ENCODE measurements at regions not wholly inside any gene's neighbourhood (a gene's known extent, or its start where the extent isn't known, plus 50 kb on each side); places are given as distances from the start of the nearest gene placed in this dataset.

DNA sequence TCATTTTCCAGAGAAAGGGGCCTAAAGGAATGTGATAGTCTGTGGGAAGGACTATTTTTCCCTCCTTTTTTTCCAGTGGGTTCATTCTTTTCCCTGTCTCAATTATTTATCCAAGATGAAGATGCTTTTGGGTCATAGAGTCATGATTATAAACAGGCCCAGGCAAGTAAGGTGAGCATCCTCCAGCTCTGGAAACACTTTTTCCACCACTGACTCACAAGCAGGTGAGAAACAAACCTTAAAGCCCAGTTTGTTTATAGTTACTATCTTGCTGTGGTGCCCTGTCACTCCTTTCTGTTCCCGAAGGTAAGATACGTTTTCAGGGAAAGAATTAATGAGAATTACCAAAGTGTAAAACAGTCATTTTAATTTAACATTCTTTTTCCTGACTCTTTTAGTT lies 107.7 kb upstream of the IFNG-AS1 start:
- no peaks in the 10 kb centered on the region for H3K27me3 ChIP-seq (ENCODE audit: control insufficient read depth, insufficient read depth, low read length)
- H3K4me3 Mint-ChIP-seq = no peak overlapping the region

DNA sequence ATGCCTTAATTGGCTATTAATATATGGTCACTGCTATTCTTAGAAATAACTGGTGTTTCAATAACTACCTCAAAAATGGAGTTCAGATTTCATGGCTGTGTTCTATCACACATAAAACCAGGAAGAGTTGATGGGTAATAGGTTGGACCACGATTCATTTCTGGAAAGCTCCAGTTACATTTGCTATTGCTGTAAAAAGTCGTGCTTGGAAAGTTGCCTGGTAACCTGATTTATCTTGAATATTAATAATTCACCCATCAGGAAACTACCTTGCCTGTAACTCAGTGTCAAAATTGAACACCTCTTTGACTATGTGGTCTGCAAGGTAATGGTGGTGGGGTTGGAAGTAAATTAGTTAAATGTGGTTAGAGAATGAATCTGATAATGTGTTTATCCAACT lies 104.7 kb upstream of the IFNG-AS1 start:
- Mint-ChIP-seq H3K27me3 (peaks cover 4% of the 10 kb centered on the region), H3K36me3 (peaks cover 4% of the 10 kb centered on the region), H3K4me3 (no peak overlapping the region), H3K4me1 (no peaks in the 10 kb centered on the region), H3K27ac (no peak overlapping the region), H3K9me3 (peaks cover 0 to 2% (median 0%) of the 10 kb centered on the region in 7 donors)
- Histone ChIP-seq H3K4me1 (ENCODE audit: control insufficient read depth, insufficient read depth, low read length, poor library complexity, severe bottlenecking) (no peaks in the 10 kb centered on the region), H3K9me3 (ENCODE audit: control insufficient read depth in 2 of 2, low read length in 2 of 2) (no peaks in the 10 kb centered on the region), H3K4me3 (ENCODE audit: low read depth, low read length) (no peak overlapping the region), H3K27me3 (ENCODE audit: control insufficient read depth, insufficient read depth, low read length) (no peaks in the 10 kb centered on the region), H3K27ac (ENCODE audit: insufficient read depth, low read length, poor library complexity, severe bottlenecking) (no peak overlapping the region), H3K36me3 (ENCODE audit: control insufficient read depth, insufficient read depth, low read length) (no peaks in the 10 kb centered on the region)
- no peak for DNase-seq
- no peak for ATAC-seq (ENCODE audit: low read depth in 2 of 2)

More for the DNA sequence above, 107.7 kb upstream of the IFNG-AS1 start:
- Mint-ChIP-seq H3K36me3 (no peaks in the 10 kb centered on the region), H3K27me3 (peaks cover 11% of the 10 kb centered on the region), H3K9me3 (no peaks in the 10 kb centered on the region), H3K27ac (no peak overlapping the region), H3K4me1 (no peaks in the 10 kb centered on the region)
- Histone ChIP-seq H3K4me1 (ENCODE audit: control insufficient read depth, insufficient read depth, low read length, poor library complexity, severe bottlenecking) (no peaks in the 10 kb centered on the region), H3K9me3 (ENCODE audit: control insufficient read depth in 2 of 2, low read length in 2 of 2) (no peaks in the 10 kb centered on the region), H3K4me3 (ENCODE audit: low read depth, low read length) (no peak overlapping the region), H3K36me3 (ENCODE audit: control insufficient read depth, insufficient read depth, low read length) (no peaks in the 10 kb centered on the region), H3K27ac (ENCODE audit: insufficient read depth, low read length, poor library complexity, severe bottlenecking) (no peak overlapping the region)
- ATAC-seq (ENCODE audit: low read depth in 2 of 2) = no peak
- DNase-seq = no peak

DNA sequence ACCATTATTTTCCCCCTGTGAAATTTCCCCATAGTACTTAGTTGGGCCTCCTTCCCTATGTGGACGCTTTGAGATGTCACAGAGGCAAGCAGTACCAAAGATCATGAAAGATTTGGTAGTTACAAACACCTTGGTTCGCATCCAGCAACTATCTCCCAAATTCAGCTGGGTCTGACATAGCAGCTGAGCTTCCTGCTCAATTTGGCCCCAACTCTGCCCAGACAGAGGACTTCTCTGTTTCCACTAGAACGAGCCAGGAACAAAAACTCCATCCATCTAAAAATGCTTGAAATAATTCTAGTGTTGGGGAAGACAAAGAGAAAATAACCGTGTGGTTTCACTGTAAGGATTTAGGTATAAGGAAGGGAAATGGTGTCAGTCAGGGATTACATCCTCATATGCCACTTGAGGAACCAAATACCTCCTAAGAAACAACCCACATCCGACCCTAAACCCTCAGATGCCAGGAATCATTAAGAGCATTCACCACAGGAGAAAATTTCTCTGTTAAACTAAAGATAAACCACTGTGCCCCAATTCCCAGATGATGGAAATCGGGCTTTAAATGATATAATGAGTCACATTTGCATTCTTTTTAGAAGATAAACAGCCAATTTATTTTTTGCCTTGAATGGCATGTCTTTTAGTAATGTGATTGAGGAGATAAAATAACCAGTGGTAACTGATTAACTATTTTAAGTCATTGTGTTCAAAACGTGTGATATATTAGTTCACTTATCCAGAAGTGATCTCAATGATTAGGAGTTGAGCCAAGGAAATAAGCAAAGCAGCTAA lies 103.7 kb upstream of the IFNG-AS1 start:
- Mint-ChIP-seq H3K4me3 (no peak overlapping the region), H3K27me3 (peaks cover 4% of the 10 kb centered on the region), H3K4me1 (peaks cover 0 to under 1% (median under 1%) of the 10 kb centered on the region in 4 donors), H3K9me3 (peaks cover 0 to 2% (median 0%) of the 10 kb centered on the region in 7 donors), H3K36me3 (peaks cover 4% of the 10 kb centered on the region), H3K27ac (no peak overlapping the region)
- Histone ChIP-seq H3K9me3 (ENCODE audit: control insufficient read depth in 2 of 2, low read length in 2 of 2) (no peaks in the 10 kb centered on the region), H3K4me3 (ENCODE audit: low read depth, low read length) (no peak overlapping the region), H3K4me1 (ENCODE audit: control insufficient read depth, insufficient read depth, low read length, poor library complexity, severe bottlenecking) (no peaks in the 10 kb centered on the region), H3K36me3 (ENCODE audit: control insufficient read depth, insufficient read depth, low read length) (no peaks in the 10 kb centered on the region), H3K27ac (ENCODE audit: insufficient read depth, low read length, poor library complexity, severe bottlenecking) (no peak overlapping the region), H3K27me3 (ENCODE audit: control insufficient read depth, insufficient read depth, low read length) (no peaks in the 10 kb centered on the region)
- no peak for ATAC-seq (ENCODE audit: low read depth in 2 of 2)
- no peak for DNase-seq

DNA sequence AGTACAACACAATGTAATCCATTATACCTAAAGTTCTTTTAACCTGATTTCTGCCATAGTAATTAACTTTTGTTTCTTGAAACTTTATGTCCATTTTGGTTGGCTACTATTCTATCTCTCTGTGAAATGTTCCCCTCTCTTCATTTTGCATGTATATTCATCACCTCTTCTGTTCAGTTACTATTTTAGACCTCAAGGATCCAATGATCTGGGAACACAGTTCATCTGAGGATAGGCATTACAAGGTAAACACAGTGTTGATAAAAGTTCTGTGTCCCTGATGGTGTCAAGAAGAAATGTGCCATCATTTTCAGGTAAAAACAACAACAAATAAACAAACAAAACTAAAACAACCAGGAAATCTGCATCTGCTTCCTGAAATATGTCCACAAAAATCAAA lies 102.2 kb upstream of the IFNG-AS1 start:
- Mint-ChIP-seq H3K27ac (no peak overlapping the region), H3K36me3 (peaks cover 4% of the 10 kb centered on the region), H3K4me3 (no peak overlapping the region), H3K9me3 (peaks cover 0 to 3% (median 0%) of the 10 kb centered on the region in 7 donors), H3K27me3 (peaks cover 3% of the 10 kb centered on the region), H3K4me1 (peaks cover 0 to 6% (median 2%) of the 10 kb centered on the region in 4 donors)
- DNase-seq (no peak), ATAC-seq (ENCODE audit: low read depth in 2 of 2) (no peak)
- Histone ChIP-seq H3K27ac (ENCODE audit: insufficient read depth, low read length, poor library complexity, severe bottlenecking) (no peak overlapping the region), H3K4me1 (ENCODE audit: control insufficient read depth, insufficient read depth, low read length, poor library complexity, severe bottlenecking) (no peaks in the 10 kb centered on the region), H3K9me3 (ENCODE audit: control insufficient read depth in 2 of 2, low read length in 2 of 2) (no peaks in the 10 kb centered on the region), H3K4me3 (ENCODE audit: low read depth, low read length) (no peak overlapping the region), H3K36me3 (ENCODE audit: control insufficient read depth, insufficient read depth, low read length) (no peaks in the 10 kb centered on the region), H3K27me3 (ENCODE audit: control insufficient read depth, insufficient read depth, low read length) (no peaks in the 10 kb centered on the region)

DNA sequence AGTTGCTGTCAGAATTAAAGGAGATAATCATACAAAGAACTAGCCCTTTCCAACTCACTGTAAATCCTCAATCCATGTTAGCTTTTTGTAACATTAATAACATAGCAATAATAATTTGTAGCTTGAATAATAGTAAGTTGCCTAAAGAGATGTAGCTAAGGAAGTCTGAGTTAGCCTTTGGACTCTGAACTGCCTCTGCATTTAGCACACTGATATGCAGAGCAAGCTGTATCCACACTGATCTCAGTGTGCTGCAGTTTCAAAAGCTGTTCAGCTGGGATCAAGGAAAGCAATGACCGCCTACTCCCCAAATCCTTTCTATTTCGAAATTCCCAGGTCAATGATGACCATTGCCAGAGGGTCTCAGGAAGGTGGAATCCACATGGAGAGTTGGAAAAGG lies 99.3 kb upstream of the IFNG-AS1 start:
- Mint-ChIP-seq H3K27ac (no peak overlapping the region), H3K4me3 (no peak overlapping the region), H3K9me3 (peaks cover 0 to 3% (median 0%) of the 10 kb centered on the region in 7 donors), H3K4me1 (peaks cover 0 to 10% (median 2%) of the 10 kb centered on the region in 4 donors), H3K36me3 (peaks cover 4% of the 10 kb centered on the region), H3K27me3 (peaks cover 2% of the 10 kb centered on the region)
- no peaks in the 10 kb centered on the region for H3K4me1 ChIP-seq (ENCODE audit: control insufficient read depth, insufficient read depth, low read length, poor library complexity, severe bottlenecking)
- ATAC-seq (ENCODE audit: low read depth in 2 of 2) (no peak), DNase-seq (no peak)
- H3K27ac ChIP-seq (ENCODE audit: insufficient read depth, low read length, poor library complexity, severe bottlenecking) = no peak overlapping the region
- H3K4me3 ChIP-seq (ENCODE audit: low read depth, low read length) = no peak overlapping the region
- no peaks in the 10 kb centered on the region for H3K36me3 ChIP-seq (ENCODE audit: control insufficient read depth, insufficient read depth, low read length)
- no peaks in the 10 kb centered on the region for H3K27me3 ChIP-seq (ENCODE audit: control insufficient read depth, insufficient read depth, low read length)
- H3K9me3 ChIP-seq (ENCODE audit: control insufficient read depth in 2 of 2, low read length in 2 of 2) = no peaks in the 10 kb centered on the region

DNA sequence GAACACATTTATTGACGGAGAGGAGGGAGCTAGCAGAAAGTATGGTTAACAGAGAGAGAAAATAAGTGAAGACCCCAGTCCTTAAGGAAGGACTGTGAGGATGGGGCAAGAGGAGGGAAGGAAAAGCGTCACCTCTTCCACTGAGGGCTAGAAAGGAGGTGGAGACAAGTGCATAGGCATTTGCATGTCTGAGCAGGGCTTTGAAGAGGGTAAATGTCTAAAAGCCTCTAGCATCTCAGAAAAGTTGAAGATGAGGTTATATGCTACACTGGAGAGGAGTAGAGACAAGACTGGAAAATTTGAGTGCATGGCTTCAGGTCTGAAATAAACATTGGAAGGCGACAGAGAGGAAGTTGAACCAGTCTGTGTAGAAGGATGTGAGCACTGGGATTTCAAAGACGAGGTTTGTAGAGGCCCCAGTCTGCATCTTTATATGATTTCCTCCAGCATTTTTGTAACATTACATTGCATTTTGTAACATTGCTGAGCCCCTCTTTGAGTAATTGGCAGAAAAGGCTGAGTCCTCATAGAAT lies 98.5 kb upstream of the IFNG-AS1 start:
- Histone ChIP-seq H3K4me1 (ENCODE audit: control insufficient read depth, insufficient read depth, low read length, poor library complexity, severe bottlenecking) (no peaks in the 10 kb centered on the region), H3K27ac (ENCODE audit: insufficient read depth, low read length, poor library complexity, severe bottlenecking) (no peak overlapping the region), H3K4me3 (ENCODE audit: low read depth, low read length) (no peak overlapping the region), H3K9me3 (ENCODE audit: control insufficient read depth in 2 of 2, low read length in 2 of 2) (no peaks in the 10 kb centered on the region), H3K36me3 (ENCODE audit: control insufficient read depth, insufficient read depth, low read length) (no peaks in the 10 kb centered on the region), H3K27me3 (ENCODE audit: control insufficient read depth, insufficient read depth, low read length) (no peaks in the 10 kb centered on the region)
- Mint-ChIP-seq H3K4me1 (peaks cover 0 to 10% (median 2%) of the 10 kb centered on the region in 4 donors), H3K27me3 (peaks cover 5% of the 10 kb centered on the region), H3K36me3 (peaks cover 4% of the 10 kb centered on the region), H3K4me3 (no peak overlapping the region), H3K27ac (peak overlapping the region in 1 of 3 donors; percentile 59), H3K9me3 (peaks cover 0 to 3% (median 0%) of the 10 kb centered on the region in 7 donors)
- ATAC-seq (ENCODE audit: low read depth in 2 of 2) (no peak), DNase-seq (no peak)

DNA sequence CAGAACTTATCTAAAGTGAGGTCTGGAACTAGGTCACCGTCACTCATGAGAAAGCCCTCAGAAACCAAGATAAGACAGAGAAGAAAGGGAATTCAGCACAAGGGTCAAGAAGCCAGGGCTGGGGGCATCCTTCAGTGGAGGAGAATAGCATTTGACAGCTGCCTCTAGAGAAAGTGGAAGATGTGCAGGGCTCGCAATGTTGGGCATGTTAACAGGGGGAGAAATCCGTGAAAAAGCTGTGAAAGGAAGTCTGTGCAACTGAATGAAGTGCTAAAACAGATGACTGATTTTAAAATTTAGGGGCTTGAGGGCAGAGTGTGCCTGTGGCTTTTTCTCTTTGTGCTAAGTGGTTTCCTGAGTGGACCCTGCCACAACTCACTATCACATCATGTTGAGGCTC lies 97.7 kb upstream of the IFNG-AS1 start:
- Mint-ChIP-seq H3K4me1 (peaks cover 0 to 10% (median 2%) of the 10 kb centered on the region in 4 donors), H3K27me3 (peaks cover 5% of the 10 kb centered on the region), H3K9me3 (peaks cover 0 to 6% (median 0%) of the 10 kb centered on the region in 7 donors), H3K27ac (peak overlapping the region in 2 of 3 donors; percentile 3 to 15), H3K4me3 (no peak overlapping the region), H3K36me3 (peaks cover 4% of the 10 kb centered on the region)
- no peak for ATAC-seq (ENCODE audit: low read depth in 2 of 2)
- no peak overlapping the region for H3K27ac ChIP-seq (ENCODE audit: insufficient read depth, low read length, poor library complexity, severe bottlenecking)
- H3K9me3 ChIP-seq (ENCODE audit: control insufficient read depth in 2 of 2, low read length in 2 of 2) = no peaks in the 10 kb centered on the region
- H3K27me3 ChIP-seq (ENCODE audit: control insufficient read depth, insufficient read depth, low read length) = no peaks in the 10 kb centered on the region
- DNase-seq = no peak
- H3K4me3 ChIP-seq (ENCODE audit: low read depth, low read length) = no peak overlapping the region
- no peaks in the 10 kb centered on the region for H3K36me3 ChIP-seq (ENCODE audit: control insufficient read depth, insufficient read depth, low read length)
- H3K4me1 ChIP-seq (ENCODE audit: control insufficient read depth, insufficient read depth, low read length, poor library complexity, severe bottlenecking) = no peaks in the 10 kb centered on the region

Data from CD4-positive, CD25-positive, alpha-beta regulatory T cell (primary cell).